IMR-90 (cell line): ENCODE measurements at regions not wholly inside any gene's neighbourhood (a gene's known extent, or its start where the extent isn't known, plus 50 kb on each side); places are given as distances from the start of the nearest gene placed in this dataset.

Experiments
- ATAC-seq: fragments of 200-7000 bp; cut with Tn5 transposase; 2 replicates; pipeline ENCODE4 v1.9.1; 2020; ENCODE audit warnings: low read depth, mild to moderate bottlenecking, moderate library complexity
- BruUV-seq: library from RNA; stranded (reverse); fragments of 400-500 nt; replicated peaks from 2 replicates; lab custom pipeline; 2021; lab: Mats Ljungman, UMichigan
- CTCF ChIA-PET: fragments of 300-600 bp; formaldehyde crosslinking; extraction: SDS; loops from one replicate; lab custom pipeline; 2021; ENCODE audit warnings: antibody characterized with exemption; lab: Yijun Ruan, JAX
- POLR2A ChIA-PET: fragments of 300-600 bp; sonication (Branson Sonifier 250); formaldehyde crosslinking; loops from one replicate; lab custom pipeline; 2022; ENCODE audit warnings: antibody characterized with exemption; ENCODE audit not compliant: unreplicated experiment; lab: Charles Lee
- DNase-seq: peaks from one replicate; pipeline ENCODE4 v3.0.0; 2013
- H2AFZ ChIP-seq: replicated peaks from 2 replicates; pipeline ENCODE3; 2013; ENCODE audit warnings: low read length, mild to moderate bottlenecking; ENCODE audit not compliant: poor library complexity
- H2AK5ac ChIP-seq: 2 replicates; pipeline ENCODE4 v1.6.1; 2013; ENCODE audit warnings: low read depth, low read length, inconsistent platforms
- H2AK9ac ChIP-seq: replicated peaks from 2 replicates; pipeline ENCODE3; 2013; ENCODE audit warnings: mild to moderate bottlenecking, low read depth, low read length, moderate library complexity; ENCODE audit not compliant: poor library complexity
- H2BK120ac ChIP-seq: 2 replicates; pipeline ENCODE4 v1.6.1; 2013; ENCODE audit warnings: low read depth, low read length, inconsistent platforms
- H2BK15ac ChIP-seq: 3 replicates; pipeline ENCODE4 v1.6.1; 2013; ENCODE audit warnings: low read depth, low read length, inconsistent platforms
- H2BK20ac ChIP-seq: 2 replicates; pipeline ENCODE4 v1.6.1; 2013; ENCODE audit warnings: low read depth, mild to moderate bottlenecking, inconsistent platforms, low read length, moderate library complexity
- H2BK5ac ChIP-seq: 2 replicates; pipeline ENCODE4 v1.6.1; 2013; ENCODE audit warnings: mild to moderate bottlenecking, low read depth, low read length, inconsistent platforms; ENCODE audit not compliant: poor library complexity, severe bottlenecking
- H3K14ac ChIP-seq: replicated peaks from 2 replicates; pipeline ENCODE4 v1.6.1; 2013; ENCODE audit warnings: low read depth, low read length, inconsistent platforms
- H3K18ac ChIP-seq: 2 replicates; pipeline ENCODE4 v1.6.1; 2013; ENCODE audit warnings: low read depth, low read length, control low read depth
- H3K23ac ChIP-seq: 2 replicates; pipeline ENCODE4 v1.6.1; 2013; ENCODE audit warnings: low read depth, low read length, inconsistent platforms
- H3K27ac ChIP-seq: 2 replicates; pipeline ENCODE4 v1.5.1; 2013; ENCODE audit warnings: mild to moderate bottlenecking, control low read depth, low read length; ENCODE audit not compliant: insufficient read depth
- H3K27me3 ChIP-seq: 2 replicates; pipeline ENCODE4 v1.6.1; 2013; ENCODE audit warnings: low read length; ENCODE audit not compliant: control insufficient read depth, insufficient read depth
- H3K36me3 ChIP-seq: 2 replicates; pipeline ENCODE4 v1.6.1; 2013; ENCODE audit warnings: low read length, mixed read lengths; ENCODE audit not compliant: control insufficient read depth, insufficient read depth
- H3K4ac ChIP-seq: 2 replicates; pipeline ENCODE4 v1.6.1; 2013; ENCODE audit warnings: low read depth, low read length, inconsistent platforms
- H3K4me1 ChIP-seq: 2 replicates; pipeline ENCODE4 v1.6.1; 2013; ENCODE audit warnings: low read length, mixed read lengths; ENCODE audit not compliant: control insufficient read depth, insufficient read depth
- H3K4me2 ChIP-seq: 2 replicates; pipeline ENCODE4 v1.6.1; 2013; ENCODE audit warnings: low read depth, mild to moderate bottlenecking, control low read depth, low read length, moderate library complexity
- H3K4me3 ChIP-seq: 2 replicates; pipeline ENCODE4 v1.5.1; 2013; ENCODE audit warnings: low read depth, mild to moderate bottlenecking, control low read depth, low read length, moderate library complexity; ENCODE audit not compliant: insufficient read depth
- H3K56ac ChIP-seq: 2 replicates; pipeline ENCODE4 v1.6.1; 2013; ENCODE audit warnings: low read length, inconsistent platforms; ENCODE audit not compliant: insufficient read depth; ENCODE audit errors: extremely low read depth
- H3K79me1 ChIP-seq, 2 experiments: 2 replicates each; pipeline ENCODE4 v1.6.1; 2013; ENCODE audit warnings: low read length in 2 of 2, inconsistent platforms in 1 of 2, low read depth in 1 of 2
- H3K9ac ChIP-seq: 2 replicates; pipeline ENCODE4 v1.6.1; 2013; ENCODE audit warnings: low read depth, low read length, control low read depth
- H3K9me1 ChIP-seq: 2 replicates; pipeline ENCODE4 v1.6.1; 2013; ENCODE audit warnings: low read length, inconsistent platforms; ENCODE audit not compliant: insufficient read depth
- H3K9me3 ChIP-seq: 2 replicates; pipeline ENCODE4 v1.6.1; 2013; ENCODE audit warnings: low read length; ENCODE audit not compliant: control insufficient read depth, insufficient read depth
- H4K20me1 ChIP-seq: 2 replicates; pipeline ENCODE4 v1.6.1; 2013; ENCODE audit warnings: low read length, inconsistent platforms; ENCODE audit not compliant: insufficient read depth
- H4K5ac ChIP-seq: 2 replicates; pipeline ENCODE4 v1.6.1; 2013; ENCODE audit warnings: mild to moderate bottlenecking, low read depth, low read length, control low read depth
- H4K8ac ChIP-seq, 2 experiments: 2 replicates each; pipeline ENCODE4 v1.6.1; 2013; ENCODE audit warnings: low read depth in 2 of 2, low read length in 2 of 2, control low read depth in 1 of 2, inconsistent platforms in 1 of 2
- H4K91ac ChIP-seq: 2 replicates; pipeline ENCODE4 v1.6.1; 2013; ENCODE audit warnings: low read depth, low read length, inconsistent platforms; ENCODE audit not compliant: insufficient read depth
- CEBPB ChIP-seq: IDR thresholded peaks from 2 replicates; pipeline ENCODE4 v1.6.1; 2012; ENCODE audit warnings: low read depth, low read length, improper control_type of control experiment
- CHD1 ChIP-seq: IDR thresholded peaks from 2 replicates; pipeline ENCODE4 v1.6.1; 2012; ENCODE audit warnings: low read depth, low read length, improper control_type of control experiment
- CTCF ChIP-seq: conservative IDR thresholded peaks from 2 replicates; pipeline ENCODE4 v1.5.1; 2012; ENCODE audit warnings: mild to moderate bottlenecking, low read depth, low read length, improper control_type of control experiment
- ELK1 ChIP-seq: fragments of 150-350 bp; IDR thresholded peaks from 2 replicates; pipeline ENCODE4 v1.6.1; 2016; ENCODE audit warnings: low read depth, mild to moderate bottlenecking, low read length, moderate library complexity, borderline replicate concordance
- FOS ChIP-seq: fragments of 150-350 bp; IDR thresholded peaks from 2 replicates; pipeline ENCODE4 v1.6.1; 2016; ENCODE audit warnings: low read depth, low read length
- MAFK ChIP-seq: IDR thresholded peaks from 2 replicates; pipeline ENCODE4 v1.6.1; 2012; ENCODE audit warnings: low read depth, low read length, improper control_type of control experiment
- MAZ ChIP-seq: IDR thresholded peaks from 2 replicates; pipeline ENCODE4 v1.6.1; 2012; ENCODE audit warnings: low read depth, mild to moderate bottlenecking, low read length, improper control_type of control experiment, moderate library complexity, borderline replicate concordance
- MXI1 ChIP-seq: IDR thresholded peaks from 2 replicates; pipeline ENCODE4 v1.6.1; 2012; ENCODE audit warnings: low read depth, mild to moderate bottlenecking, low read length, moderate library complexity, borderline replicate concordance
- NFE2L2 ChIP-seq: fragments of 150-350 bp; IDR thresholded peaks from 2 replicates; pipeline ENCODE4 v1.6.1; 2016; ENCODE audit warnings: low read depth, mild to moderate bottlenecking, low read length
- POLR2A ChIP-seq: IDR thresholded peaks from 2 replicates; pipeline ENCODE4 v1.6.1; 2012; ENCODE audit warnings: mild to moderate bottlenecking, low read depth, low read length
- RAD21 ChIP-seq: IDR thresholded peaks from 2 replicates; pipeline ENCODE4 v1.6.1; 2012; ENCODE audit warnings: low read length, improper control_type of control experiment
- RFX5 ChIP-seq: IDR thresholded peaks from 2 replicates; pipeline ENCODE4 v1.8.0; 2012; ENCODE audit warnings: low read depth, mild to moderate bottlenecking, low read length, moderate library complexity
- WGBS, 2 experiments: methylation state at CpG; one replicate each; pipeline versions ENCODE4 v1.1.5 to v1.1.7; 2013; ENCODE audit warnings: missing lambda C conversion rate in 2 of 2; ENCODE audit not compliant: insufficient read length in 1 of 2; ENCODE audit errors: extremely low coverage in 2 of 2; 5-methylcytosine and 5-hydroxymethylcytosine counted together
- dilution Hi-C: fragments of 300-500 bp; cut with HindIII; formaldehyde crosslinking; loops from one replicate; pipeline ENCODE4 v1.14.3; 2018; ENCODE audit warnings: low sequenced_read_pairs; ENCODE audit not compliant: unreplicated experiment
- in situ Hi-C: fragments of 300-500 bp; cut with MboI; formaldehyde crosslinking; loops from 3 replicates; pipeline ENCODE4 v1.14.3; 2019; ENCODE audit warnings: low sequenced_read_pairs, inconsistent platforms, mixed read lengths
- intact Hi-C: fragments of 100-400 bp; cut with micrococcal nuclease; formaldehyde crosslinking; loops from 2 replicates; pipeline ENCODE4 v1.10.0; 2022

- Histone ChIP-seq H3K27me3 (no peaks in the 10 kb centered on the region), H3K18ac (no peak overlapping the region), H4K5ac (no peak overlapping the region), H2BK5ac (no peak overlapping the region), H3K9me1 (no peaks in the 10 kb centered on the region), H4K91ac (no peak overlapping the region), H3K14ac (no peak overlapping the region), H4K8ac (no peak overlapping the region), H2AK9ac (no peak overlapping the region), H4K20me1 (no peaks in the 10 kb centered on the region), H3K36me3 (no peaks in the 10 kb centered on the region), H2BK15ac (no peak overlapping the region), H3K23ac (no peak overlapping the region), H3K9ac (no peak overlapping the region), H3K79me1 (no peaks in the 10 kb centered on the region), H3K27ac (no peak overlapping the region), H3K4ac (no peak overlapping the region), H3K4me3 (no peak overlapping the region), H3K4me2 (no peak overlapping the region), H3K9me3 (no peaks in the 10 kb centered on the region), H2BK120ac (no peak overlapping the region), H2AK5ac (no peak overlapping the region), H3K56ac (no peak overlapping the region), H2BK20ac (no peak overlapping the region), H3K4me1 (no peaks in the 10 kb centered on the region), H2AFZ (no peak overlapping the region)
- WGBS, 2 experiments: 100% methylated on average over 1 of the region's 4 CpGs; no CpG with 5 or more reads in 1 of the 2 experiments
- in situ Hi-C loops (no loop called here), intact Hi-C loops (no loop called here), dilution Hi-C loops (no loop called here)
- ChIA-PET POLR2A (no interaction called here), CTCF (no interaction called here)
- TF ChIP-seq CEBPB (no peak), MAFK (no peak), RFX5 (no peak), FOS (no peak), CTCF (no peak), CHD1 (no peak), POLR2A (no peak), ELK1 (no peak), MXI1 (no peak), MAZ (no peak), RAD21 (no peak), NFE2L2 (no peak)
- no TSS peak for BruUV-seq
- DNase-seq (no peak), ATAC-seq (no peak)
Measured at GRCh38 chr1:217993439-217993838, 291.7 kb upstream of the RRP15 start.
